HFFc6 (cell line): ENCODE measurements at regions not wholly inside any gene's neighbourhood (a gene's known extent, or its start where the extent isn't known, plus 50 kb on each side); places are given as distances from the start of the nearest gene placed in this dataset.
A peak's percentile ranks its signal among the peaks of the same experiment; 100 is the strongest.

Experiments used
- DNase-seq: peaks from one replicate; pipeline ENCODE4 v3.0.0-alpha.2; 2018
- H3K27ac Mint-ChIP-seq: 2 replicates; pipeline ENCODE4 v1.8.0; 2020; ENCODE audit warnings: mild to moderate bottlenecking, mixed read lengths
- H3K27me3 Mint-ChIP-seq: 2 replicates; pipeline ENCODE4 v1.8.0; 2021; ENCODE audit warnings: mild to moderate bottlenecking, moderate library complexity, mixed read lengths; ENCODE audit not compliant: insufficient read depth
- H3K36me3 Mint-ChIP-seq: 2 replicates; pipeline ENCODE4 v1.8.0; 2021; ENCODE audit warnings: low read depth, mixed read lengths
- H3K4me1 Mint-ChIP-seq: 2 replicates; pipeline ENCODE4 v1.8.0; 2020; ENCODE audit warnings: low read depth, mixed read lengths
- H3K4me3 Mint-ChIP-seq: 2 replicates; pipeline ENCODE4 v1.8.0; 2020; ENCODE audit warnings: mild to moderate bottlenecking, moderate library complexity, mixed read lengths
- H3K9me3 Mint-ChIP-seq: 2 replicates; pipeline ENCODE4 v1.8.0; 2020; ENCODE audit warnings: mild to moderate bottlenecking, mixed read lengths
- CTCF ChIP-seq: fragments of 200-600 bp; sonication (generic); IDR thresholded peaks from 2 replicates; pipeline ENCODE4 v1.5.0; 2021; ENCODE audit warnings: antibody characterized with exemption, mild to moderate bottlenecking

GRCh38 chr1:165116732-165117131 lies 239.8 kb downstream of the LMX1A start:
- peaks cover 20% of the 10 kb centered on the region for H3K4me1 Mint-ChIP-seq
- no peak for TF ChIP-seq CTCF
- H3K9me3 Mint-ChIP-seq: no peaks in the 10 kb centered on the region
- peak; percentile 91 for DNase-seq
- H3K4me3 Mint-ChIP-seq: peak overlapping the region; percentile 15; the same call in 1 of the 2 replicates
- H3K27me3 Mint-ChIP-seq: peaks cover 8% of the 10 kb centered on the region
- H3K27ac Mint-ChIP-seq: 0 out of 2 replicates have a peak overlapping the region, but pooled peaks have one; percentile 20
- H3K36me3 Mint-ChIP-seq: no peaks in the 10 kb centered on the region

DNA sequence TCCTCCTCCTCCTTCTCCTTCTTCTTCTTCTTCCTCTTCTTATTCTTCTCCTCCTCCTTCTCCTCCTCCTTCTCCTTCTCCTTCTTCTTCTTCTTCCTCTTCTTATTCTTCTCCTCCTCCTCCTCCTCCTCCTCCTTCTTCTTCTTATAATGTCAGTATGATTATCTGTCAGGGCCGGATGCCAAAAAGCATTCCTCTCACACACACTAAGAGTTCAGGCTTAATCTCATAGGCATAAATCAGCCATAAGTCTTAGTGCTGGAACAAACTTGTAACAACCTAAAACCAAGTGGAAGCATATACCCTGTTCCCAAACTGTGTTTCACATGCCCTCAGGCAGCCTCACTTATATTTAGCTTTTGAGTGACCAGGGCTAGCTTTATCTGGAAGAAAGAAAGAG lies 240.3 kb downstream of the LMX1A start:
- Mint-ChIP-seq H3K36me3 (no peaks in the 10 kb centered on the region), H3K4me3 (no peak overlapping the region), H3K9me3 (no peaks in the 10 kb centered on the region), H3K27me3 (peaks cover 8% of the 10 kb centered on the region), H3K4me1 (peaks cover 20% of the 10 kb centered on the region), H3K27ac (no peak overlapping the region)
- no peak for TF ChIP-seq CTCF
- DNase-seq: peak; percentile 10

- peaks cover 8% of the 10 kb centered on the region for H3K27me3 Mint-ChIP-seq
- no peaks in the 10 kb centered on the region for H3K36me3 Mint-ChIP-seq
- no peak overlapping the region for H3K4me3 Mint-ChIP-seq
Observed at GRCh38 chr1:165114889-165115285, 241.6 kb downstream of the LMX1A start.

GRCh38 chr1:165114022-165114888 lies 242.3 kb downstream of the LMX1A start:
- TF ChIP-seq CTCF: peak; percentile 91

More at GRCh38 chr1:165114889-165115285, 241.6 kb downstream of the LMX1A start:
- Mint-ChIP-seq H3K4me1 (peaks cover 20% of the 10 kb centered on the region), H3K9me3 (no peaks in the 10 kb centered on the region), H3K27ac (no peak overlapping the region)
- no peak for DNase-seq
- TF ChIP-seq CTCF: no peak

GRCh38 chr1:165112260-165112659 lies 244.3 kb downstream of the LMX1A start:
- no peak for DNase-seq

More at GRCh38 chr1:165114022-165114888, 242.3 kb downstream of the LMX1A start:
- no peaks in the 10 kb centered on the region for H3K36me3 Mint-ChIP-seq
- no peaks in the 10 kb centered on the region for H3K9me3 Mint-ChIP-seq
- no peak overlapping the region for H3K27ac Mint-ChIP-seq
- H3K4me3 Mint-ChIP-seq: no peak overlapping the region
- DNase-seq: peak; percentile 29
- peaks cover 5% of the 10 kb centered on the region; the same call in 1 of the 2 replicates for H3K27me3 Mint-ChIP-seq
- H3K4me1 Mint-ChIP-seq: peaks cover 20% of the 10 kb centered on the region

More at GRCh38 chr1:165112260-165112659, 244.3 kb downstream of the LMX1A start:
- Mint-ChIP-seq H3K27me3 (peaks cover 5% of the 10 kb centered on the region), H3K4me1 (peaks cover 18% of the 10 kb centered on the region), H3K9me3 (no peaks in the 10 kb centered on the region), H3K4me3 (no peak overlapping the region), H3K36me3 (no peaks in the 10 kb centered on the region), H3K27ac (no peak overlapping the region)
- TF ChIP-seq CTCF: no peak
